Right hindlimb (tissue), 1 donor: ENCODE measurements at regions not wholly inside any gene's neighbourhood (a gene's known extent, or its start where the extent isn't known, plus 50 kb on each side); places are given as distances from the start of the nearest gene placed in this dataset.

Experiments used
- DNase-seq: peaks from one replicate; pipeline ENCODE4 v3.0.0-alpha.2; 2018

DNA sequence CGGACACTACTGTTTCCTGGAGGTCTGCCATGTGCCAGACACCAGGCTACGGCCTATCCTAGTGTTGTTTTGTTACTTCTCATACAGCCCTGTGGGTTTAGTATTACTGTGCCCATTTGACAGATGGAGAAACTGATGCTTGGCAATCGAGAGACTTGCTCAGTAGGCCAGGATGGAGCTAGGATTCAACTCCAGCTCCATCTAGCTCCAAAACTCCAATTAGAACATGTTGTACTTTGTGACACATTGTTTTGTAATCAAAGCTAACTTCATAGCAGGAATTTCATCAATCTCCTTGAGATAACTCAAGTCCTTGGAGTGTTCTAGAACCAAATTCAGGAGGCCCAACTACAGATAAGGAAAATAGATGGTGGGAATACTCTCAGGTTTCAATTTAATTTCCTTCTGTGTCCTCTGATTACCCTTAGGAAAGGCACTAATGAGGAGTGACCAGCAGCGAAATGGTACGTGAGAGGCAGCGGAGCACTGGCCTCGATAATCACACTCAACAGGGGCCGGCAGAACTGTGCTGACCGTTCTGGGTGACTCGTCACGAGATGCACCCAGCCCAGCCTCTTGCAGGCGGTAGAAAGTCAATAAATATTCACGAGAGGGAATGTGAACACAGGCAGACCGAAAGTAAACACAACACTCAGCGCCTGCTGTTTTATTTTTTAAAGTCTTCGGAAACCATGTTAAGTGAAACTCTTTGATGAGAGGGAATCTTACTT, 269.6 kb upstream of the NEBL start:
- DNase-seq = no peak

DNA sequence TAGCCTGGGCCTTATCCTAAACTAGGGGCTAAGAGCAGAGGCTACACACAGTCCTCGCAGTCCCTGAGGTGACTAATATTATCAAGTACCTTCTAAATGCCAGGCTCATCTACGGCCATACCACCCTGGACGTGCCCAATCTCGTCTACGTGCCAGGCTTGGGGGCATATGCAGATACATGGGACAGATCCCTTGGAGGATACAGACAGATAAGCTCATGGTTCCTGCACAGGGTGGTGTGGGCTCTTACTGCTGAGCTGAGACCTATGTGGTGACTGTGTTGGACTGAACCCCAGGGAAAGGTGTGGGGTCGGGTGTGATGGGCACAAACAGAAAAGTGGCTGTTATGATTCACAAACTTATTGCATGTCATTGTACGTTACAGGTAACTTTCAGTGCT, 268.4 kb upstream of the NEBL start:
- no peak for DNase-seq

DNA sequence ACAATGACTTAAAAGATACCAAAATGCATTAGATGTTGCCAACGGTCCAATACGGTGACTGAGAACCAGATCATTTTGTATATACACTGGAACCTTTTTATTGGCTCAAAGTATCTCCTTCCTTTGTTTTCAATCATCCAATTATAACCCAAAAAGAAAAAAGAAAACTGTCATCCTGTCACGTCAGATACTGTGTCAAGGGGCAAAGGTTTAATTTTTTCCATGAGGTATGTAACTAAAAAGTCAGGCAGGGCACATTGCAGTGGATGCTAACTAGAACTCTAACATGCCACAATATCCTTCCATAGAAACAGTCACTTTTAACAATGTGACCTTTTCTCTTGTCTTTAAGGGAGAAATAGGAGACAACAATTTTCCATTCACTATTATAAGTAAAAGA, 267.6 kb upstream of the NEBL start:
- no peak for DNase-seq

DNA sequence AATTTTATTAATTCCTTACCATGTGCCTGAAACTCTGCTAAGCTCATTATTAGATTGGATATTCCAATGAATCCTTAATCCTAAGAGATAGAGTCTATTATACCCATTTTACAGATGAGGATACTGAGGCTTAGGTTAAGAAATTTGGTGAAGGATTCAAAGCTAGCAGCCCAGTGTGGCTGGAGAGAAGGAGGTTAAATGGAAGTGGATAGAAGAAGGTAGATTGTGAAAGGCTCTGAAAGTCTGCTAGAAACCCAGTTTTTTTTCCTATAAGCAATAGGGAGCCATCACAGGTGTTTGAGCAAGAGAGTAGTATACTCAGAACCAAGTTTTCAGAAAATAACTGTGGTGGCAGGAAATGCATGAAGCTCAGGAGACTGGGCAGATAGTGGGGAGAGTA, 265.8 kb upstream of the NEBL start:
- no peak for DNase-seq

DNA sequence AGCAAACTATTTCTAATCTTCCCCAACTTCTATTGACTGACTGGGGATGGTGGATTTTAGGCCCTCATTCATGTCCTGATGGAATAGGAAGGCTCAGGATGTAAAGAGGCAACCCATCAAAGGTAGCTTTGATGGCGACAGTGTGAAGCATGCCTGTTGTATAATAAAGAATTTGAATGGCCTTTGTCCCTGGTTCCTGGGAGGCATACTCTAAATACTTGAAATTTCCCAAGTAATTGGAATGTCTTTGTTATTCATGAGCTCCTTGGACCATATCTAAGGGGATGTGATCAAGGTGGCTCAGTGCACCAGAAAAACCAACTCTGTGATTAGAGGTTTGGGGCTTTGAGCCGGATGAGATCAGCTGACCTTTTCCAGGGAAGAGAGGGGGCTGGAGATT, 264.5 kb upstream of the NEBL start:
- no peak for DNase-seq

DNA sequence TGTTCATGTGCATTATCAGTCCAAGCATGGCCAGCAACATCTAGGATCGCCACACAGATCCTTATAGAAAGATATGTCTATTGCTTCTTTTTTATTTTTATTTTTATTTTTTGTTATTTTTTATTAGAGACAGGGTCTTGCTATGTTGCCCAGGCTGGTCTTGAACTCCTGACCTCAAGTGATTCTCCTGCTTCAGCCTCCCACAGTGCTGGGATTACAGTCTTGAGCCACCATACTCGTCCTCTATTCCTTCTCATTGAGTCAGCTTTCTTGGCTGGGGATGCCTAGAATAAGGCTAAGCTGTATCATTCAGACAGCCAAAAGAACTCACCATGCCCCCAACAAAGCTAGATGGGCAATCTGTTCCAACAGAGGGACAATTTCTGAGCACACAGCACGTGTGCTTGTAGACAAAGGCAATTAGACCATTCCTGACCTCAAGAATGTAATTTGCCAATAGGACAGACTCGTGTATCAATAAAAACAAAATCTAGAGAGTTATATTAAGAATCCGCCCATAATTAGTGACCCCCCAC, 264.0 kb upstream of the NEBL start:
- DNase-seq = no peak

DNA sequence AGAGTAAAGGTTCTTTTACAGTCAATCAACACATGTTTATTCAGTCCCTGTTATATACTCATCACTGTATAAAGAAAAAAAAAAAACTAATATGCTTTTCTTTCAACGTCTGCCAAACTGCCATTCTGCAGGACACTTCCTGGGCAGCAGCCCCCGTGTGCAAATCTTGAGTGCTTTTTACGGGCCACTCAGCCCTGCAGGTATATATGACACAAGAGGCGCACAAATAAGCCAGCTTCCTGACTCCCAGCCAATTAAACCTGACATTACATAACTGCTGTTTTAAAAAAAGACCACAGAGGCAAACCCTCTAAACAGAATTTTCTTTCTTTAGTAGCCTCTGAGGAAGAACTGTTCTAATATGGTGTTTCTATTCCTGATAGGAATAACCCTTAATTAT, 263.0 kb upstream of the NEBL start:
- no peak for DNase-seq

DNA sequence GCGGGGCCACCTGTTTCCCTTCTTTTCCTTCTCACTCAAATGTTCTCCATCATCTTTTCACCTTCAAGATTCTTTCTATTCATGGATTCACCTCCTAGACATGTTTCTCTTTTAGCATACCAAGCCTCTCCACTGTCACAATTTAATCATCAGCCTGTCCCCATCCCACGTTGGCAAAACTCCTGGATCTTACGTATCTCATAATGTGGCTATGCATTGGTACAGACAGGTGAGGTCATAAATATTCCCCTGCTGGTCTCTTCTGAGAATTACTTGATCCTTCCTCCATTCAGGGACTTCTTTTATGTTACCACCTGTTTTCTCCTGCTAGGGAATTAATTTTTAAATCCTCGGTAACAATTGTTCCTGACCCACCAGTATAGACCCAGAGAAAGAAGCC, 262.6 kb upstream of the NEBL start:
- no peak for DNase-seq

DNA sequence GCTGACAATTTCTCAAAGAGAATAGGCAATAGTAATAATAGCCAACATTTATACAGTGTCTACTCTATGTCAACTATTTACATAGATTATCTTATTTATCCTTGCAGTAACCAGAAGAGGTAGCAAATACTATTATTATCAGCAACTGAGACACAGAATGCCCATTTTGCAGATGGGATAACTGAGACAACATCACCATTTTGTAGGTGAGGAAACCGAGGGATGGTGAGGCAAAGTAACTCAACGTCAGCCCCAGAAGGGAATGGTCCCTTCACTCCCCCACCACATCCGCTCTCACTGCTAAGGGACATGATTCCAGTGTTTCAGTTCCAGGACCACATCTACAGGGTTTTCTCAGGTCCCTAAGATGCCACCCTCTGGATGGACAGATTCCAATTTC, 261.2 kb upstream of the NEBL start:
- no peak for DNase-seq

DNA sequence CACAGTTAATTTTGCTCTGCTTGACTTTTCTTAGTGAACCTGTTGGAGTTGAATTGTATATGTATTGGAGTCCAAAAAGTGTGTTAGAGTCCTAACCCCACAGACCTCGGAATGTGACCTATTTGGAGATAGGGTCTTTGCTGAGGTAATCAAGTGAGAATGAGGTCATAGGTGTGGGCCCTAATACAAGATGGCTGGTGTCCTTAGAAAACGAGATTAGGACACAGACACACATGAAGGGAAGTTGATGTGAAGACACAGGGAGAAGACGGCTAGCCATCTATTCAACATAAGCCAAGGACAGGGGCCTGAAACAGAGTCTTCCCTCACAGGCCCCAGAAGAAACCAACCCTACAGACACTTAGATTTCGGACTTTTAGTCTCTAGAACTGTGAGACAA, 260.6 kb upstream of the NEBL start:
- DNase-seq = no peak

DNA sequence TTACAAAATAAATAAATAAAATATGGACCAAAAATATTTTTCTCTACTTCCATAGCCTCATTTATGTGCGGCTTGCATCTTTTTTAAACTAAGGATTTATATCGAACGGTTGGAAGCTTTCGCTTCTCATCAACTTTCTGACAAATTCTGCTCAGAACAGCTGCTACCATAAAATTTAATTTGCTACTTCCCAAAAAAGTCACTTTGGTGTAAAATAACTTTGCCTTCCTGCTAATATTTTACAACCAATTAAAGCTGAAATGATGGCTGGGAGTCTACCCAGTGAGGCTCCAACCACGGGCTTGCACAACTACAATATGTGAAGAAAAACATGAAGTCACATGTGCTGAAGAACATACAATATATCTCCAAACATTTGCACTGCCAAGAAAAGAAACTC, 253.1 kb upstream of the NEBL start:
- DNase-seq = no peak

DNA sequence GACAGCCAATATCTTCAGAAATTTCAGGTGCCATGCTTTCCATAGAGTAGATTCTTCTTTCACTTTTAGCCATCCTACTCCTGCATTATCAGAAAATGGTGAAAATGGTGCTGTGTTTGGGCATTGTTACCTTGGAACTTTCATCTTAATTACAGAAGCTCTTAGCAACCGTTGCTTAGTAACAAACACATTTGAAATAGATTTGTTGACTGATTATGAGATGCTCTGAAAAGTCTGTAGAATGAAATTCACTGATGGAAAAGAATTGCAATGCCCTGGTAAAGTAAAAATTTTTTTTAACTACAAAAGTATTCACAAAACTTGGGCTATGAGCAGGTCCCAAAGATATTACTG, 249.3 kb upstream of the NEBL start:
- no peak for DNase-seq

DNA sequence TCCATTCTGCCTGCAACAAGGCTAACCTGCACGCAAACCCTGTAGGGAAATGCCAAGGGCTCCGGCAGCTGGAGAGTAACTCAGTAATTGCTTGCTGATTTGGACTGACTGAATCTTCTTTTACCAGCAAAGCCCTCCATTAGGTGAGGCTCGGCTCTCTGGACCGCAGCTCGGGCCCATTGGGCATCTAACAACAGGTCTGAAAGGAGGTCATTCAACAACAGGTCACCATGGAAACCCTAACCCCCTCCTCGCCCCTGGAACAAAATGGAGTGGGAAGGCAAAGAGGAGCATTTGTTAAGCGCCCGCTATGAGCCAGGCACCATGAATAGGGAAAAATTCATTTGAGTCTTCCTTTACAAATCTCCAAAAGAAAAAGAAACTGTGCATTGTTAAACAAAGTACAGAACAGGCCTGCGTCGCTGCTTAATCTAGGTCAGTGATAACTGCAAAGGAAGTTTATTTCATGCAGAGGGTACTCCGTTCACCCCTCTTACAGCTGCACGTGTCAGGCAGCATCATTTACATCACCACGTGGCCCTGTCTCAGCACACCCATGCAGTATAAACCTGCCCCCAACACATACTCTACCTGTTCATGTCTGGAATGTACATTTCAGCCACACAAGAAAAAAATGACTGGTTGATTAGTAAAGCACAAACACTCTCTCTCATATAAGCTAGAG, 248.8 kb upstream of the NEBL start:
- no peak for DNase-seq

DNA sequence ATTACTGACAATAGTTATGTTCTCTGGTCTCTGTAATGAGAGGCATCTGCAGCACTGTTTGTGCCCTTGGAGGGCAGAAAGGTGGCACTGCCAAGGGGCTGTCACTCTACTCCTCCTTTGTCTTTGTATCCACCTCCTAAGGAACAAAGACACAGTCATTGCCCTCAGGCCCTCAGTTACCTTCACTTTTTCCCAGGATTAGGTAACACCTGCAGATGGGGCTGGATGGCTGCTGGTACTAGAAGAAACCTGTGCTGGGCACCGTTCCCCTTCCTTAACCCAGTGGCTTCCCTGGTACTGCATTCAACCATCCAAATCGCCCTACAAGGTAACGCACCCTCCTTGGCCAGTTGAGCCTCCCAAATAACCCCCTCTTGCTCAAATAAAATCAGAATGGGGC, 246.9 kb upstream of the NEBL start:
- no peak for DNase-seq

DNA sequence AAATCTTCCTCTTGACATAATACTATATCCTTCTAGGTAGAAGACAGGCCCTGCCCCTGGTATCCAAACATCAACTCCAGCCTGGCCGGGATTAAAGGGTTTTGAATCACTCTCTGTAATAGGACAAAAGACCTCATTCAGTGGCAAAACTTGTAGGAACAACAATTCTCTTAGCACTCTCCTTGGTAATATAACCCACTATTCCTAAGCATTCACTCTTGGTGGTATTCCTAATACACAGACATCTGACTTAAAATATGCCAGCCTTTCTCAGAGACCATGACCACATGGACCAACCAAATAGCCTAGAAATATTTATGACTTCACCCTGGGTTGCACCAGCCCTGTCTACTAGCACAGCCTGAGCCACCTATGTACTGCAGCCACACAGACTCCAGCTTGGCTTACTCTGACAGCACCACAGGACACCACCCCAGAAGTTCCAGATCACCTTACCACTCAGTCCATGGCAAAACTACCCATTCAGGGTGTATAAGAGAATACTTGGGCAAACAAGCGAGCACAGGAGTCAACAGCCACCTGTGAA, 244.9 kb upstream of the NEBL start:
- no peak for DNase-seq

DNA sequence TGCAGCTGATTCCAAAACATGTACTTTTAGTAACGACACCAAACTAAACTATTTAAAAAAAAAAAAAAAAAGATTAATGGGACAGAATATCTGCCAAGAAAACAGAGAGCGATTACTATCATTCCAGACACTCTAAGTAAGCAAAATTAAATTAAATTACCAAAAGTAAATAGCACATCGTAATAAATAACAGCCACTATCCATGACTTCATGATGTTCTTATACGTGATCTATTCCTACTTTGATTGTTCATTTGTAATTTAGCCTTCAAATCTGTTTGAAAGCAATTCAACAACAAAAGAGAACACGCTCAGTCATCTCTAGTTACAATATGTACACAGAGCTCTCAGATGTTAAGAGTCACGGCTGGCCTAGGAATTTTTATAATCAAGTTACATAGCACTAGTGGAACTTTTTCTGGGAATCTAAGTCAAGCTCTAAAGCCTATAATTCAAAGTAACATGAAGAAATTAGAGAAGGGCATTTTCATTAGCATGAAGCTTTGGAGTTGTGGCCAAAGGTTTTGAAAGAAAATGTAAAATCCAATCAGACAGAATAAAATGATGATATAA, 241.7 kb upstream of the NEBL start:
- no peak for DNase-seq

DNA sequence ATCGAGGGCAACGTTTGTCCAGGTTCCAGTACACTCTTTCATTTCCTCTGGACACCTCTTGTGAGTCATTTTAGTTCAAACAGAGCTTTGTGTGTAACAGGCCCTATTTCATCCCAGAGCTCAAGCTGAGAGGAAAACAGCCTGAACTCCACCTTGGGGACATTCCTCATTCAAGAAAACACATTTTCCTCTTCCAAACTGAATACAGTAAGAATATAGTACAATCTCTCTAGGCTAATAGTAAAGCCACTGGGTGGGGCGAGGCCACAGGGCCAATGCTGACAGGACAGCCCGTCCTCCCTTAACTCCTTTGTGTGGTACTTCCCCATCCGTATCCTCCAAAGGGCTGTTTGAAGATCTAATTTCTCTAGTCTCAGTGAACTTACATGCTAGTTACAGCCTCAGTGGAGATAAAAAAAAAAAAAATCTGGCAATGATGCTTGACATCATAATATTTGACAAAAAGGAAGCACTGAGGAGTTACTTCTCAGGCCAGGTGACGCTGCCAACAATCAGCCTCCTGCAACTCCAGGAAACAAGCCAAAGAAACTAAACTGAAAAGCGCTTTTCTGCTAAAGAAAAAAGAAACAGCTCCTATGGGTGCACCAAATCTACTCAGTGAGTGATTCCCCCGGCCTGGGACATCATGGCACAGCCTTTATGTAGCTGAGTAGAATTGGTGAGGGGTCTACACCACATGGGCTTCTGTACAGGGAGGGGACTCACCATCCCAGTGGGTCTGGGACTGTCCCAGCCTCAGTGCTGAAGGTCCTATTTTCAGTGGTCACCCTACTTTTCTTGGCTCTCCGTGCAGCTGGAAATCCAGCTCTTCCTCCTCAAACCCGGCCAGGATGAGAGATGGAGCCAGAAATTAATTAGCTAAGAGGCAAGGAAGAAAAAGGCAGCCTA, 238.2 kb upstream of the NEBL start:
- DNase-seq = peak; percentile 72

DNA sequence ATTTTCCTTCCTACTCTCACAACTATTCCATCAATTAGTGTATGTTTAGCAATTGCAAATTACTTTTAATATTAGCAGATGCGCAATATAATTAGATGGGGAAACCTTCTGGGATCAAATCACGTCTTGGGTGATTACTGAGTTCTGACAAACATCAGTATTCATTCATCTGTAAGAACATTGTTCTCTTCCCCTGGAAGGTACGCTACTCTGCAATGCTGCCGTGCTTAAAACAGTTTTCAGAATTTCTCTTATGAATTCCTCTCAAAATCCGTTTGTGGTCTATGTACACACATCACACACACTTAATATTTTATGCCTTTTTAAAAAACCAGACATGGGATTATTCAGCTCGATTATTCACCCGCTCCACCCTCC, 237.5 kb upstream of the NEBL start:
- DNase-seq = no peak

DNA sequence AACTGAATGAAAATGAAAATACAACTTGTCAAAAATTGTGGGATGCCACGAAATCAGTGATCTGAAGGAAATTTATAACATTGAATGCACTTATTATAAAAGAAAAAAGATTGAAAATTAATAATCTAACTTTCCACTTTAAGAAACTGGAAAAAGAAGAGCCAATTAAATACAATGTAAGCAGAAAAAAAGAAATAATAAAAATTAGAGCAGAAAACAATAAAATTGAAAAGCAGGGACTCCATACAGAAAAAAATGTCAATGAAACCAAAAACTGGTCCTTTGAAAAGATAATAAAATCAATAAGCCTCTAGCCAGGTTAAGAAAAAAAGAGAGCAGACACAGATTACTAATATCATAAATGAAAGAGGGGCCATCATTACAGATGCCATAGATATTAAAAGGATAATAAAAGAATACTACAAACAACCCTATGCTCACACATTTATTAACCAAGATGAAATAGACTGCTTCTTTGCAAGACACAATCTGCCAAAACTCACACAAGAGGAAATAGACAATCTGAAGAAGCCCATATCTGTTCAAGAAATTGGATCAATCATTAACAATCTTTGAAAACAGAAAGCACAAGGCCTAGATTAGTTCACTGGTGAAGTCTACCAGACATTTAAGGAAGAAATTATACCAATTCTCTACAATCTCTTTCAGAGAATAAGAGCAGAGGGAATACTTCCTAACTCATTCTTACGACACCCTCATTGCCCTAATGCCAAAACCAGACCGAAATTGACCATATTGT, 233.8 kb upstream of the NEBL start:
- no peak for DNase-seq

DNA sequence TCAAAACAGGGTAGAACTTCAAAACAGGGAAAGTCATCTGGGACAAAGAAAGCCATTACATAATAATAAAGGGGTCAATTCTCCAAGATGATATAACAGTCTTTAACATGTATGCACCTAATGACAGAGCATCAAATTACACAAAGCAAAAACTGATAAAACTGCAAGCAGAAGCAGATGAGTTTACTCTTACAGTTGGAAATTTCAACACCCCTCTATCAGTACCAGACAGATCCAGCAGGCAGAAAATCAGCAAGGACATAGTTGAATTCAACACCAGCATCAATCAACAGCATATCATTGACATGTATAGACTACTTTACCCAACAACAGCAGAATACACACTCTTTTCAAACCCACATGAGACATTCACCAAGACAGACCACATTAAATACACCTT, 233.0 kb upstream of the NEBL start:
- no peak for DNase-seq

DNA sequence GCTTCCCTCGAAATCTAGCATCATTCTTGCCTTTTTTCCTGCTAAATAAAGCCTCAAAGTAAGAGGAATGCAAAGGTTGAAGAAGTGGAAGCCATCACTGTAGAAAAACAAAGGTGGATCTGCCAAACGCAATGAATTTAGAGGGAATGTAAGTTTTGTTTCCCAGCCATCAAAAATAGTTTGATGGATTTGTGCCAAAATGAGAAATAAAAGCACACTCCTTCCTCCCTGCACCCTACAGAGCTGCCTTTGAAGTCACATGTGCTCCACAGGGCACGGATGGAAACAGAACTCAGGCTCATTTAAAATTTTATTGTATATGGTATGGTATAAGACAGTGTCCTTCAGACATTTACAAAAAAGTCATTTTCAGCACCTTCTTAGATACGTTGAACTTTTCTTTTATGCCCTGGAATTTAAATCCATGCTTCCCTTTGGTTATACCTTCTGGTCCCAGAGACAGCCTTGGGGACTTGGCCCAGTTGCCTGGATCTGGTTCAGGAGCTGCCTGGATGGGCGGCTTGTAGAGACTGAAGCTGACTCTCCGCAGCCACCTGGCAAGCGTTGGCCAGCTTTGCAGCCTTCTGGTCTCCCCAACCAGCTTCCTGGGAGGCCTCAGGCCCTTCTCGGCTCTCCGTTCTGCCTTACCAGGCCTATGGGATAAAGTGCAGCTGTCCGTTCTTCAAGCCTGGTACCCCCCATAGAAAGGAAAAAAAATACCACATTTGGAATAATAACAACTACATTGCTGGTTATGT, 228.5 kb upstream of the NEBL start:
- DNase-seq = no peak

DNA sequence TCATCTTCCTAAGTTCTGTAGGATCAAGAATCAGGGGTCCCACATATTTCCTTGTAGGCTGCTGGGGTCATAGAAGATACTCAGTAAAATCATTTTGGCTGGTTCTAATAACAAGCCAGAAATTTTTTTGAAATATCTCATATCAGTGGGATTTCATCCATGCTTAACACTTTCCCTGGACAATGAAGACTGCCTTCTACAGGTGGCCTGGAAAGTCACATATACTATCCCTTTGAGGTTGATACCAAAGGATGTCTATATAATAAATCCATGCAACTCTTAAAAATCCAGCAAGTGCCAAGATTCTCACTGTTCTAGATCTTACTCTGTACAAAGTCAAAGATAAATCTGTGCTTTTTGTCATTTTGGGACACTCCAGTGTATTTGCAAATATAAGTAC, 225.8 kb upstream of the NEBL start:
- DNase-seq = no peak
